NCI-H1694 treated with DMSO at 0.1 percent for 48 hours (cell line): ENCODE measurements at regions not wholly inside any gene's neighbourhood (a gene's known extent, or its start where the extent isn't known, plus 50 kb on each side); places are given as distances from the start of the nearest gene placed in this dataset.
A peak's percentile ranks its signal among the peaks of the same experiment; 100 is the strongest.
"Not testable (repeated sequence)": the region's sequence is repeated elsewhere in the genome, so short reads cannot be mapped to it uniquely, and the experiment has no call there.

Source experiments
- DNase-seq: peaks from one replicate; lab custom pipeline; 2025; lab: John Stamatoyannopoulos, UW

GRCh38 chr17:37828651-37829124 is 83.8 kb upstream of the HNF1B start:
- DNase-seq: no peak

GRCh38 chr17:37827905-37828650 is 83.2 kb upstream of the HNF1B start:
- DNase-seq: no peak

- peak; percentile 38 for DNase-seq
Observed at GRCh38 chr17:37826497-37827430, 81.9 kb upstream of the HNF1B start.

- no peak for DNase-seq
Observed at GRCh38 chr17:37825851-37826250, 81.0 kb upstream of the HNF1B start.

GRCh38 chr17:37824534-37825485 is 80.0 kb upstream of the HNF1B start:
- no peak for DNase-seq

- no peak for DNase-seq
Observed at GRCh38 chr17:37823996-37824395, 79.1 kb upstream of the HNF1B start.

- no peak for DNase-seq
Observed at GRCh38 chr17:37820995-37821713, 76.3 kb upstream of the HNF1B start.

- no peak for DNase-seq
Observed at GRCh38 chr17:37820313-37820994, 75.6 kb upstream of the HNF1B start.

- DNase-seq: no peak
Observed at GRCh38 chr17:37818689-37819088, 73.8 kb upstream of the HNF1B start.

- DNase-seq: no peak
Observed at GRCh38 chr17:37816950-37817349, 72.1 kb upstream of the HNF1B start.

- no peak for DNase-seq
Observed at GRCh38 chr17:37815536-37815935, 70.7 kb upstream of the HNF1B start.

GRCh38 chr17:37813751-37814150 is 68.9 kb upstream of the HNF1B start:
- DNase-seq: no peak

GRCh38 chr17:37808846-37809245 is 64.0 kb upstream of the HNF1B start:
- not testable (repeated sequence) for DNase-seq

- no peak for DNase-seq
Observed at GRCh38 chr17:37802712-37803416, 58.0 kb upstream of the HNF1B start.

GRCh38 chr17:37802061-37802595 is 57.3 kb upstream of the HNF1B start:
- no peak for DNase-seq

- no peak for DNase-seq
Observed at GRCh38 chr17:37801171-37801570, 56.3 kb upstream of the HNF1B start.

GRCh38 chr17:37797206-37797605 is 52.3 kb upstream of the HNF1B start:
- DNase-seq: no peak

- no peak for DNase-seq
Observed at GRCh38 chr17:37796076-37796475, 51.2 kb upstream of the HNF1B start.
